Naive B cell (primary cell): ENCODE measurements at regions not wholly inside any gene's neighbourhood (a gene's known extent, or its start where the extent isn't known, plus 50 kb on each side); places are given as distances from the start of the nearest gene placed in this dataset.
"Not testable (repeated sequence)": the region's sequence is repeated elsewhere in the genome, so short reads cannot be mapped to it uniquely, and the experiment has no call there.

Source experiments
- ATAC-seq, 2 donors: fragments of 150-1000 bp; cut with Tn5 transposase; 2 replicates each; pipeline ENCODE4 v1.10.0; 2021; ENCODE audit warnings: low read depth in 2 of 2, mild to moderate bottlenecking in 2 of 2, moderate library complexity in 2 of 2
- DNase-seq: peaks from one replicate; pipeline ENCODE4 v3.0.0; 2022
- H3K27ac Mint-ChIP-seq, 6 donors: one replicate each; pipeline ENCODE4 v1.8.0; 2020 to 2022; ENCODE audit warnings: mild to moderate bottlenecking in 6 of 6, mixed read lengths in 6 of 6, moderate library complexity in 5 of 6, inconsistent platforms in 2 of 6
- H3K27me3 Mint-ChIP-seq, 3 donors: one replicate each; pipeline ENCODE4 v1.8.0; 2021 to 2022; ENCODE audit warnings: mixed read lengths in 3 of 3, mild to moderate bottlenecking in 1 of 3
- H3K36me3 Mint-ChIP-seq, 2 donors: one replicate each; pipeline ENCODE4 v1.8.0; 2020 to 2022; ENCODE audit warnings: mixed read lengths in 2 of 2, inconsistent platforms in 1 of 2, mild to moderate bottlenecking in 1 of 2
- H3K4me1 Mint-ChIP-seq, 3 donors: one replicate each; pipeline ENCODE4 v1.8.0; 2020 to 2022; ENCODE audit warnings: mixed read lengths in 3 of 3, inconsistent platforms in 1 of 3, mild to moderate bottlenecking in 1 of 3, moderate library complexity in 1 of 3
- H3K4me3 Mint-ChIP-seq, 8 donors: one replicate each; pipeline ENCODE4 v1.8.0; 2020 to 2022; ENCODE audit warnings: mild to moderate bottlenecking in 8 of 8, mixed read lengths in 8 of 8, moderate library complexity in 8 of 8, inconsistent platforms in 2 of 8
- H3K9me3 Mint-ChIP-seq, 7 donors: one replicate each; pipeline ENCODE4 v1.8.0; 2020 to 2022; ENCODE audit warnings: mixed read lengths in 7 of 7, mild to moderate bottlenecking in 5 of 7, inconsistent platforms in 2 of 7, moderate library complexity in 1 of 7

DNA sequence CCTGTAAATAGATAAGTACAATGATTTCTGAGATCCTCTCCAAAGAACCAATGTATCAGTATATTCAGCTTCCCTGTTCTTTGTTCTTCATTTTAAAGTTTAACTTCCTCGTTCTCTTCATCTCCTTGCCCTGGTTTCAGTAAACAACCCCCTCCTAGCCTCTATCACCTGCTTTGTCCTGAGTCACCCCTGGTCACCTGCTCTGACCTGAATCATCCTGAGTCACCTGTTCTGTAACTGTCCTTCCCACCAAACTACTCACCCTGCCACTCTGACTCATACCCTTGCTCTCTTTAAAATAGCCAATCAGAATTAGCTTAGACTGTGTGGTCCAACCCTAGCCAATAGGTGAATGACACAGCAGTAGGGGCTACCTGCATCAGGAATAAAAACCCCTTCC is 313.0 kb upstream of the LRRC3B start:
- H3K27ac Mint-ChIP-seq, H3K4me1 Mint-ChIP-seq, DNase-seq, ATAC-seq, H3K27me3 Mint-ChIP-seq, H3K36me3 Mint-ChIP-seq, H3K4me3 Mint-ChIP-seq: not testable (repeated sequence)
- H3K9me3 Mint-ChIP-seq: peaks cover 7 to 23% (median 11%) of the 10 kb centered on the region in 7 donors

DNA sequence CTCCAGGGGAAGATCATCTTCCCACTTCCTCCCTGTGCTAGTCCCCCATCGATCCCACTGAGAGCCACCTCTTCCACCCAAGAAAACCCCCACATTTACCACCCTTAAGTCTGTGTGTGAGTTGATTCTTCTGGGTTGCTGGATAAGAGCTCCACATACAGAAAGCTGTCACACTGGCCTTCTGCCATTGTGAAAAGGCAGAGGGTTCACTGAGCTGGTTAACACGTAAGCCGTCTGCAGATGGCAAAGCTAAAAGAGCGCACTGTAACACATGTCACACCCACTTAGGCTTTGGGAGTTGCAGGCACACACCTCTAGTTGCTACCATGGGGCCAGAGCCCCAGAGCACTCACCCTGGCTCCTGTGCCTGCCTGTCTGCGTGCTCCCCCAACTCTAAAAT is 309.8 kb upstream of the LRRC3B start:
- no peaks in the 10 kb centered on the region for H3K4me1 Mint-ChIP-seq
- no peak overlapping the region for H3K27ac Mint-ChIP-seq
- no peak overlapping the region for H3K4me3 Mint-ChIP-seq
- ATAC-seq: no peak
- H3K9me3 Mint-ChIP-seq: peaks cover 10 to 32% (median 19%) of the 10 kb centered on the region in 7 donors
- no peaks in the 10 kb centered on the region for H3K36me3 Mint-ChIP-seq
- no peaks in the 10 kb centered on the region for H3K27me3 Mint-ChIP-seq
- no peak for DNase-seq

DNA sequence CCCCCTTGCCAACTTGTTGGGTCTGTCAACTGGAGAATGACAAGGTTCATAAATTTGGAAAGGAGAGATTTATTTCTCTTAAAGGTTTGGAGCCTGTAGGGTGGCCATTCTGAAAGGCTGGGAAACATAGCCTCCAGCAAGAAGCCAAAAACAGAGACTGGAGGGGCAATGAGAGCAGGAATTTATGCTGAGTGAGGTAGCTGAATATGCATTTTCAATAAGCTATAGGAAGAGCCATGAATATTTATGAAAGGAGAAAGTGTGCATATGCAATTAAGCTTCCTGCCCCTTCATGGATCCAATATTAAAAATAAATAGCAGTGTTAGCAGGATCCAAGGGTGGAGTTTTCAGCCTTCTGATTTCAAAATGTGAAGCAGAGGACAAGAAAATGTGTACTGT is 306.1 kb upstream of the LRRC3B start:
- no peaks in the 10 kb centered on the region for H3K36me3 Mint-ChIP-seq
- no peaks in the 10 kb centered on the region for H3K27me3 Mint-ChIP-seq
- H3K9me3 Mint-ChIP-seq: peaks cover 6 to 26% (median 16%) of the 10 kb centered on the region in 7 donors
- H3K4me1 Mint-ChIP-seq: no peaks in the 10 kb centered on the region
- H3K27ac Mint-ChIP-seq: no peak overlapping the region
- no peak overlapping the region for H3K4me3 Mint-ChIP-seq
- ATAC-seq (no peak), DNase-seq (no peak)

DNA sequence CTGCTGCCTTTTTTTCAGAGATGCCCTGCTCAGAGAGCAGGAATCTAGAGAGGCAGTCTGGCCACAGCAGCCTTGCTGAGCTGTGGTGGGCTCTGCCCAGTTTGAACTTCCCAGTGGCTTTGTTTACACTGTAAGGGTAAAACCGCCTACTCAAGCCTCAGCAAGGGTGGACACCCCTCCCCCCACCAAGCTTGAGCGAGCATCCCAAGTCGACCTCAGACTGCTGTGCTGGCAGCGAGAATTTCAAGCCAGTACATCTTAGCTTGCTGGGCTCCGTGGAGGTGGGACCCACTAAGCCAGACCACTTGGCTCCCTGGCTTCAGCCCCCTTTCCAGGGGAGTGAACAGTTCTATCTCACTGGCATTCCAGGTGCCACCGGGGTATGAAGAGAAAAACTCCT is 298.8 kb upstream of the LRRC3B start:
- not testable (repeated sequence) for H3K27ac Mint-ChIP-seq, DNase-seq, ATAC-seq, H3K4me1 Mint-ChIP-seq, H3K36me3 Mint-ChIP-seq, H3K4me3 Mint-ChIP-seq, H3K27me3 Mint-ChIP-seq
- peaks cover 0 to 19% (median 11%) of the 10 kb centered on the region in 7 donors for H3K9me3 Mint-ChIP-seq

DNA sequence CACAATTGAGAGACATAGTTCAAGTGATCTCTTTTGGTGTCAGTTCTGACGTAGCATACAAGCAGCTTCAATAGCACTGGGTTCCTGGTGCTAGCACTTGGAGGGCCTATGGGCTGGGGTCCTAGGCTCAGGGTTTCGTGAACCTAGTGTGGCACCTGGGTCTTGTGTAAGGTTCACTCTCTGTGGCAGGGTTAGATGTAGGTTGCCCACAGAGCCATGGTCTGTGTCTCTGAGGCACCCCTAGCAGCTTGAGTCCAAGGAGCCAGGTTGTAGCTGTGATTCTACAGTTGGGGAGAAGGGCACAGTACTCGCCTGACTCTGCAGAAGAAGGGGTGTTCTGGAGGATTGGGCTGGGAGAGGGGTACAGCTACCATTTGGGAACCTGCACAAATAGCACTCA is 282.6 kb upstream of the LRRC3B start:
- H3K9me3 Mint-ChIP-seq: peaks cover 0 to 11% (median 6%) of the 10 kb centered on the region in 7 donors
- no peaks in the 10 kb centered on the region for H3K27me3 Mint-ChIP-seq
- H3K27ac Mint-ChIP-seq: no peak overlapping the region
- no peaks in the 10 kb centered on the region for H3K36me3 Mint-ChIP-seq
- H3K4me1 Mint-ChIP-seq: no peaks in the 10 kb centered on the region
- DNase-seq (no peak), ATAC-seq (no peak)
- H3K4me3 Mint-ChIP-seq: no peak overlapping the region

DNA sequence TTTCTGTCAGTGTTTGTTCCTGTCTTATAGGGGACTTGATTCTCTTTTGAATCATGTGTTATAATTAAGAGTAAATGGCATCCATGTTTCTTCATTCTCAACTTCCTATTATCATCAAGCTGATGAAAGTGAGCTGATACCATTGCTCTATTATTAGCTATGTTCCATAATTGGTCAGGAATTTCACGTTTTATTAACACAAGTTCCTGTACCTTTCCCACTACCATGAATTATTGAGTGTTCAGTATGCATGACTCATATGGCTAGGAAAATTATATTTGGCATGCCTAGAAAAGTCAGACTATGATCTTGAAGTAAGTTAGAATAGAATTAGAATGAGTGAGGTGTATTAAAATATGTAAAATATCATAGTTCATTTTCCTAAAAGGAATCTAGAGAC is 278.9 kb upstream of the LRRC3B start:
- no peak overlapping the region for H3K4me3 Mint-ChIP-seq
- ATAC-seq (no peak), DNase-seq (no peak)
- no peak overlapping the region for H3K27ac Mint-ChIP-seq
- no peaks in the 10 kb centered on the region for H3K36me3 Mint-ChIP-seq
- H3K4me1 Mint-ChIP-seq: no peaks in the 10 kb centered on the region
- H3K9me3 Mint-ChIP-seq: peaks cover 0 to 14% (median 7%) of the 10 kb centered on the region in 7 donors
- H3K27me3 Mint-ChIP-seq: no peaks in the 10 kb centered on the region

DNA sequence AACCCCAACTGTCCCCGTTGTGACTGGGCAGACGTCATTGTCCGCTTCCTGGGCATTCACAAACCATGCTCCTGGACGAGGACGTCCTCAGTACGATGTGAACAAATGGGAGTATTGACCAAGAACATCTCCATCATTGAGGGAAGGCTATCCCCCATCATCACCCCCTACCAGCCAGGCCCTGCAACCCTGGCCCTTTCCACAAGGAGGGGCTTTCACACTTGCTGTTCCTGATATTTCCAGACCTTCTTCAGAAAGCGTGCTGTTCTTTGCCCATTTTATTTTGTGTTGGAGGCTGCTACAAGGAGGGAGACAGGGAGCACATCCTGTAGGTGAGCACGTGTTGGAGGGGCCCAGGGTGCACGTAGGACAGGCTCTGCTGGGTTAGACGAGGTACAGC is 277.0 kb upstream of the LRRC3B start:
- Mint-ChIP-seq H3K27me3 (no peaks in the 10 kb centered on the region), H3K9me3 (peaks cover 0 to 20% (median 8%) of the 10 kb centered on the region in 7 donors), H3K36me3 (no peaks in the 10 kb centered on the region), H3K27ac (no peak overlapping the region), H3K4me3 (no peak overlapping the region), H3K4me1 (no peaks in the 10 kb centered on the region)
- no peak for ATAC-seq
- no peak for DNase-seq

DNA sequence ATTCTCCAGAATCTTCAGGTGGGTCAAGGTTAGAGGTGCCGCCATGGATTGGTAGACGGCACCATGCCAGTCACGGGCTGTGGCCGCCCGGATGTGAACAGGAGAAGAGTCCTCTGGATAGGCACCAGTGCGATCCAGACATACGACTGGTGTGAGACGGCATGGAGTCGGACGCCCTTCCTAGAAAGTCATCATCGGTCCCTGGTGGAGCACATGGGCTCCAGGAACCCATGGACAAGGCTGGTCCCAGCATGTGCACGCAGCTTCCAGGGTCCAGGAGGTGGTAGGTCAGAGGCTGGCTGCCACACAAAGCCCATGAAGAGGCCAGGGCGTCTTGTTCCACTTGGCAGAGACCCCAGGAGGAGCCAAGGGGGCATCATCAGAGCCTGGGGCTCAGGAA is 276.1 kb upstream of the LRRC3B start:
- Mint-ChIP-seq H3K27ac (peak overlapping the region in 1 of 6 donors; percentile 20), H3K4me3 (no peak overlapping the region), H3K9me3 (peaks cover 4 to 27% (median 10%) of the 10 kb centered on the region in 7 donors), H3K27me3 (no peaks in the 10 kb centered on the region), H3K36me3 (no peaks in the 10 kb centered on the region), H3K4me1 (no peaks in the 10 kb centered on the region)
- no peak for ATAC-seq
- no peak for DNase-seq

DNA sequence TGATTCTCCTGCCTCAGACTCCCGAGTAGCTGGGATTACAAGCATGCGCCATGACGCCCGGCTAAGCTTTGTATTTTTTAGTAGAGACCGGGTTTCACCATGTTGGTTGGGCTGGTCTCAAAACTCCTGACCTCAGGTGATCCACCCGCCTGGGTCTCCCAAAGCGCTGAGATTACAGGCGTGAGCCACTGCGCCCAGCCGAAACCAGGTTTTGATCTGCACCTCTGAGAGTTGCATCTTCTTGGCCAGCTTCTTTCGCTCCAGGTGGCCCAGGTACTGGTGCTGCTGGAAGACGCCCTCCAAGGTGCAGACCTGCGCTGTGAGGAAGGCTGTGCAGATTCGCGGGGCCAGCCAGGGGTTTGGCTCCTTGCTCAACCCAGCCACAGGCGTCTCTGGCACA is 275.4 kb upstream of the LRRC3B start:
- Mint-ChIP-seq H3K36me3 (no peaks in the 10 kb centered on the region), H3K27me3 (no peaks in the 10 kb centered on the region), H3K4me1 (no peaks in the 10 kb centered on the region), H3K27ac (no peak overlapping the region), H3K4me3 (no peak overlapping the region), H3K9me3 (peaks cover 4 to 27% (median 10%) of the 10 kb centered on the region in 7 donors)
- no peak for ATAC-seq
- DNase-seq: no peak

DNA sequence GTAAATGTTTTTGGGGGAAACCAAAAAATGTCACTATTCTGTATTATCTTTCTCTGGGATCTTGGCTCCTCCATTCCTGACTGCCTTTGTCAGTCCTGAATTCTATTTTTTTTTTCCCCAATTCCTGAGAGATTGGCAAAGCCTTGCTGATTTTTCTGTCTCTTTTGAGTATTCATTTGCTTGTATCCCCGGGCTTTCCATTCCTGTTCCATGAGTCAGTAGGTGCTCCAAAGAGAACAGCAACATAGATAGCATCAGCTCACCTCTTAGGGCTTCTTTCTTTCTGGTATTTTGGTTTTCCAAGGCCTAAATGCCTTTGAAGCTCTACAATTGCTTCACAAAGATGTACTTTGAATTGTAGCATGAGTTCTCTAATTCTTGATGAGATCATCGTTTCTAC is 271.7 kb upstream of the LRRC3B start:
- H3K27me3 Mint-ChIP-seq: no peaks in the 10 kb centered on the region
- no peak overlapping the region for H3K4me3 Mint-ChIP-seq
- no peak overlapping the region for H3K27ac Mint-ChIP-seq
- H3K4me1 Mint-ChIP-seq: no peaks in the 10 kb centered on the region
- no peaks in the 10 kb centered on the region for H3K36me3 Mint-ChIP-seq
- DNase-seq (no peak), ATAC-seq (no peak)
- peaks cover 4 to 27% (median 9%) of the 10 kb centered on the region in 7 donors for H3K9me3 Mint-ChIP-seq

DNA sequence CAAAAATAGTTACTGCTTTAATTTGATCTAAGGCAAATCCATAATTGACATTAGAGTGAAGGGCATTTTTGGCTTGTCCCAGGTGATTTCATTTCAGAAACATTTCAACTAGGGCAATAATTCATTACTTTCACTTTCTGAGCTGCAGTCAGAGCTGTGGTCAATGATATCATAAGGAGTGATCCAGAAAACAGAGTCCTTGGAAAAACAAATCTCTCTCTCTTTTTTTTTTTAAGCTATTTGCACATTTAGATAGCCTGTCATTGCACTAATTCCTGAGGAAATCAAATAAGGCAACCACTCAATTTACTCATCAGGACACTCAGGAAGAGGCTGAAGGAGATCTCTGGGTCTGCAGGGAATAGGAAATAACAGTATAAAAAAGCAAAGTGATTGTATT is 269.5 kb upstream of the LRRC3B start:
- Mint-ChIP-seq H3K36me3 (no peaks in the 10 kb centered on the region), H3K4me3 (no peak overlapping the region), H3K4me1 (no peaks in the 10 kb centered on the region), H3K27me3 (no peaks in the 10 kb centered on the region), H3K9me3 (peaks cover 4 to 17% (median 9%) of the 10 kb centered on the region in 7 donors), H3K27ac (no peak overlapping the region)
- DNase-seq: no peak
- ATAC-seq: no peak

DNA sequence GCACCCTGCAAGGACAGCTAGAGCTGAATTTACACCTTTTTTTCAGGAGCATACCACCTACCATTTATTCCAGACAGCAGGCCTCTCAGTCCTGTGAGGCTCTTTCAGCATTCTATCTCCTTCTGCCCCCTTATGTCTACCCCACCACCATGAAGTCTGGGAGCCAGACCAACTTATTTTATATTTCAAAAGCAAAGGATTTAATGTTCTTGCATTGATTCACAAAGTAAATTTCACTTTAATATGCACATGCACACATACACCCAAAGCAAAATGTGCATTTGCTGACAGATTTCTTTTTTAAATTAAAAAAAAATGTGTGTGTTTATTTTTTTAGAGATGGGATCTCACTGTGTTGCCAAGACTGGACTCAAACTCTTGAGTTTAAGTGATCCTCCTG is 264.2 kb upstream of the LRRC3B start:
- no peak for DNase-seq
- Mint-ChIP-seq H3K4me3 (no peak overlapping the region), H3K36me3 (no peaks in the 10 kb centered on the region), H3K27me3 (no peaks in the 10 kb centered on the region), H3K27ac (no peak overlapping the region), H3K9me3 (peaks cover 0 to 9% (median 2%) of the 10 kb centered on the region in 7 donors), H3K4me1 (no peaks in the 10 kb centered on the region)
- ATAC-seq: no peak

DNA sequence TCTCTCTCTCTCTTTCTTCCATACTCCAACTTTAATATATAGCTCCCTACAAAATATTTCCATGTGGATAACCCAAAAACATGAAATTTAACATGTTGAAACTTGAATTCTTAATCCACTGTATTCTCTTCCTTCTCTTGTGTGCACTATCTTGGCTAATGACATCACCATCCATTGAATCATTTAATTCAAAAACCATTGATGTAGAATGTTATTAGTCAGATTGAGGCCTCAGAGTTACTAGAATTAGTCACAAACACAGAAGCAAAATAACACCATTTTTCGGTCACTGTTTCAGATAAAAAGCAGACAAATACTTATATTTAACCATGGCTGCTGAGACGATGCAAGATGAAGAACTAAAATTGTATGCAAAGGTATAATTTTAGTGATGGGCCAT is 256.9 kb upstream of the LRRC3B start:
- ATAC-seq (no peak), DNase-seq (no peak)
- Mint-ChIP-seq H3K27ac (no peak overlapping the region), H3K4me3 (no peak overlapping the region), H3K36me3 (no peaks in the 10 kb centered on the region), H3K9me3 (peaks cover 0 to 11% (median 3%) of the 10 kb centered on the region in 7 donors), H3K4me1 (no peaks in the 10 kb centered on the region), H3K27me3 (no peaks in the 10 kb centered on the region)

DNA sequence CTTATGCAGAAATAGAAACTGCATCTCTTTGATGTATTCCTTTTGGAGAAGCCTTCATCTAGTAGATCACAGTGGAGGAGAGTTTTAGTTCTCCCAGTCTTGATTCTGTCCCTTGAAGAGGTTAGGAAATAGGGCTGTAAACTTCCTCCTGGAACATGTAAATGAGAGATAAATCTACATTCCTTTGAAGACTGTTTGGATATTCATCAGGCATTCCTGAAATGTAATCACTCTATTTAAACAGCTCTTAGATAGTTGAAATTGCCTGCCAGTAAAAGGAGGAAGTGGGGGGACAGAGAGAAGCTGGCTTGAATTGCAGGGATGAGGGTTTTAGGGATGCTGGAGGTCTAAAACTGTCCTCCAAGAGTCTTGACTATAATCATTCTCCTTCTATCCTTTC is 254.3 kb upstream of the LRRC3B start:
- ATAC-seq (no peak), DNase-seq (no peak)
- H3K9me3 Mint-ChIP-seq: peaks cover 0 to 11% (median 3%) of the 10 kb centered on the region in 7 donors
- no peaks in the 10 kb centered on the region for H3K27me3 Mint-ChIP-seq
- H3K36me3 Mint-ChIP-seq: no peaks in the 10 kb centered on the region
- H3K27ac Mint-ChIP-seq: no peak overlapping the region
- no peak overlapping the region for H3K4me3 Mint-ChIP-seq
- H3K4me1 Mint-ChIP-seq: no peaks in the 10 kb centered on the region

DNA sequence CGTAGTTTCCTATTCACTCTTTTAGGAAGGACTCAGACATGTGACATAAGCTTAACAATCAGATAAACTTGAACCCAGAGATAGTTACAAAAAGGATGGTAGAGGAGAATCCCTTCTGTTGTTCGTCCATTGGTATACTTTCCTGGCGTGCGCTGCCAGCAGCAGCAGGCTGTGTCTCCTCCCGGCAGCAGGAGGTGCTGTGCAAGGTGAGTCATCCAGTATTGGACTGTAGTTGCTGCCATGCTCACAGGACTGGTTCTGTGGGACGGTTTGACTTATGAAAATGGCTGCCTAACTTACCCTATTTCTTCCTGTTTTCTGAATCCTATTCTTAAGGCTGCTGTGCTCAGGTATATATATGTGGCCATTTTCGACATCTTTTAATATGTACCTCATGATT is 253.4 kb upstream of the LRRC3B start:
- Mint-ChIP-seq H3K9me3 (peaks cover 0 to 10% (median 3%) of the 10 kb centered on the region in 7 donors), H3K4me1 (no peaks in the 10 kb centered on the region), H3K4me3 (no peak overlapping the region), H3K27ac (peak overlapping the region in 1 of 6 donors; percentile 19), H3K27me3 (no peaks in the 10 kb centered on the region), H3K36me3 (no peaks in the 10 kb centered on the region)
- DNase-seq (no peak), ATAC-seq (no peak)
